Left lobe of liver (tissue), 2 donors: ENCODE measurements at regions not wholly inside any gene's neighbourhood (a gene's known extent, or its start where the extent isn't known, plus 50 kb on each side); places are given as distances from the start of the nearest gene placed in this dataset.
A peak's percentile ranks its signal among the peaks of the same experiment; 100 is the strongest.

Experiments used
- ATAC-seq: fragments of 200-7000 bp; cut with Tn5 transposase; one replicate; pipeline ENCODE4 v1.9.1; 2020; ENCODE audit warnings: mild to moderate bottlenecking, moderate library complexity
- DNase-seq: peaks from one replicate; pipeline ENCODE4 v3.0.0-alpha.2; 2020; ENCODE audit warnings: low spot score
- donor health status: DM: no; HTN: no; CAD: no; lungs with moderate emphysema.
- donor health status: DM: no; HTN: yes; CAD: no.

DNA sequence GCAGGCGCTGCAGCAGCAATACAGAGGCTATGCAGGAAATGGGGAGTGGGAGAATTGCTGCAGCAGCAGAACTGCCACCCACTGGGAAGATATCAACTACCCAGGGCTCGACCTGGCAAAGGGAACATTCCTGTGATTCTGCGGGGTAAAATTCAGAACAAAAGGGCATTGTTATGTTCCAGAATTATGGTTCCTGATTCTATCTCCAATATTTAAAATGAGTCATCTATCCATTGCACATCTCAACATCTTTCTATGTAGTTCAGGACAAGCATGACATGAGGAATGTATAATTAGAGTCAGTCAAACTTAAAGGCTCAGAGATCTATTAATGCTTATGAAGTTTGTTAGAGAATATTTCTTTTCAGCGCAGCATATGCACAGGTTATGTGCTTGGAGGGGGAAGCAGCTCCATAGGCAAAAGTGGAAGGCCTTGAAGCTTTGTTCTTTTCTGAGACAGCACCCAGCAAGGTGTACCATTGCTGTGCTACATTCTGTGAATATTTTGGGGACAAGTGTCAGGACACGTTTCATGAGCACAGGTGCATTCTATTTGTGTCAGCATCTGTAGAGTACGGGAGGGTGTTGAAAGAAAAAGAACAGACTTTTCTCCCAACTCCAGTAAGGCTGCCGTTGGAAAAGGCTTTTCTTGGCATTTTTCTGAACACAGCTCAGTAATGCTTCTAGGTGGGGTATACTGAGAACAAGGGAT lies 395.6 kb upstream of the MPDZ start:
- ATAC-seq (no peak), DNase-seq (no peak)

- no peak for ATAC-seq
- no peak for DNase-seq
Measured at GRCh38 chr9:13673348-13673747, 393.9 kb upstream of the MPDZ start.

GRCh38 chr9:13665418-13666066 lies 386.1 kb upstream of the MPDZ start:
- ATAC-seq (peak; percentile 80), DNase-seq (no peak)

- no peak for DNase-seq
- ATAC-seq = no peak
Measured at GRCh38 chr9:13661014-13661413, 381.5 kb upstream of the MPDZ start.

GRCh38 chr9:13651969-13652663 lies 372.6 kb upstream of the MPDZ start:
- ATAC-seq = no peak
- no peak for DNase-seq

DNA sequence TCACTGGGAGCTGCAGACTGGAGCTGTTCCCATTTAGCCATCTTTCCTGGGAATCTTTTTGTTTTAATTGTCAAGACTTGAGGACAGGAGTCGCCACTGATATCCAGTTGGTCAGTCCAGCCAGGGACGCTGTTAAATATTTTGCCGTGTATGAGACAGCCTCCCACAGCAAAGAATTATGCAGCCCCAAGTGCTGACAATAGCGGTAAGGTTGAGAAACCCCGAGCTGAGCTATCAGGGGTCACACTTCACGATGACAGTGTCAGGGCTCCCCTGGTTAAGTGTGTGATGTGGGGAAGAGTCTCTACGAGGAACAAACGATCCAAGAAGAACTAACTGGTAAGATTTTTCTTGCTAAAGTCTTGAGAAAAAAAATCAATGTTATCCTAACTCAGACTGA lies 372.0 kb upstream of the MPDZ start:
- ATAC-seq = no peak
- DNase-seq = no peak

GRCh38 chr9:13648676-13649075 lies 369.2 kb upstream of the MPDZ start:
- DNase-seq (no peak), ATAC-seq (no peak)

- no peak for DNase-seq
- no peak for ATAC-seq
Measured at GRCh38 chr9:13648068-13648467, 368.6 kb upstream of the MPDZ start.

DNA sequence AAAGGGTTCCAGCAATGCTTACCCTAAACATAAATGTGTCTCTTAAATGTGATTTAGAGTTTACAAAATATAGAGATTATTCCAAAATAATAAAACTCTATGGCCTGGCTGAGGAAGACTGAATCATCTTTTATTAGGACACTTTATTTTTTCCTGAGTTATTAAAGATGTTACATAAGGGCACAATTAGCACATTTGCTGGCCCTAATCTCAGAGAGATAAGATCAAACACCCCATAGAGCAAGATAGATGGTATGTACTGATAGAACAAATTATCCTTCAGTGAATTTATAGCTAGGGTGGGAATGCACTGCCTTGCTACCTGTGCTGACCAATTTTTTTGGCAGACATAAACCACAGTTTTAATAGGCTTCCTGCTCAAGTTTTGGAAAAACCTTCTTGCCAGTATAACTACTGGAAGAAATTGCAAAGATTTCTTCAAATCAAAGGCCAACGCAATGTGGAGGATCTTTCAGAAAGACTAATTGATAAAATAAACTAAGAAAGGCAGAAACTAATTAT lies 367.1 kb upstream of the MPDZ start:
- ATAC-seq = no peak
- DNase-seq = no peak

GRCh38 chr9:13645557-13645956 lies 366.1 kb upstream of the MPDZ start:
- ATAC-seq (no peak), DNase-seq (no peak)

- ATAC-seq = no peak
- no peak for DNase-seq
Measured at GRCh38 chr9:13644675-13645074, 365.2 kb upstream of the MPDZ start.

DNA sequence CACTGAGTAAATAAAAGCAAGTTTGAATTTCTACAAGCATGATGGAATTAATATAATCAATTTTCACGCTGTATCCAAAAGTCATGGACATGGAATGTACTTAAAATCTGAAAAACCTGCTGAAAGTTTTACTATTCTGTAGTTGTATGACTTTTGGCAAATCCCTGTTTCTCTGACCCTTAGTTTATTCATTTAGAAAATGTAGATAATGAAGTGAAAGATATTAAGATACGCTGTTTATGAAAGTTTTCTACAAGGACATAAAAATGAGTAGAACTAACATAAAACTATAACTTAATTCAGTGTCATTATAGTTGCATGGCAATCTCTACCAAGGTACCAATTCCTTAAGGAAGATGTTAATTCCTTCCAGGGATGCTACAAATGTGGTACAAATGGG lies 363.2 kb upstream of the MPDZ start:
- DNase-seq = no peak
- ATAC-seq = no peak

GRCh38 chr9:13629067-13629466 lies 349.6 kb upstream of the MPDZ start:
- DNase-seq = no peak
- no peak for ATAC-seq

- no peak for ATAC-seq
- DNase-seq = no peak
Measured at GRCh38 chr9:13628526-13628925, 349.0 kb upstream of the MPDZ start.

DNA sequence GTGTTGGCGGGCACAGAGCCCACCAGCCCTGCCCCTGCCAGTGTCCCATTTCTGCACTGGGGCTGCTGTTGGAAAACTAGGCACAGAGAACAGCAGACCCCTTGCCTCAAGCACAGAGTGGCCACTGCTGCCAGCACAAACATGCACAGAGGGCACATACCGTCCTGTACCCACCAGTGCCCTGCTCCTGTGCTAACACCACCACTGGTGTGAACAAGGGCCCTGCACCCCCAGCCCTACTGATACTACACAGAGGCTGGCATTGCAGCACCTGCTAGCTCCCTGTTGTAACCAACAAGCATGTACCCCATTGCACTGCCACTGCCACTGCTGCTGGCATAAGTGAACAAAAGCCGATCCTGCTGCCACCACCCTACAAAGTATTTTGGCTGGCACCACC lies 348.0 kb upstream of the MPDZ start:
- ATAC-seq (no peak), DNase-seq (no peak)

- DNase-seq = no peak
- ATAC-seq = no peak
Measured at GRCh38 chr9:13627071-13627470, 347.6 kb upstream of the MPDZ start.

DNA sequence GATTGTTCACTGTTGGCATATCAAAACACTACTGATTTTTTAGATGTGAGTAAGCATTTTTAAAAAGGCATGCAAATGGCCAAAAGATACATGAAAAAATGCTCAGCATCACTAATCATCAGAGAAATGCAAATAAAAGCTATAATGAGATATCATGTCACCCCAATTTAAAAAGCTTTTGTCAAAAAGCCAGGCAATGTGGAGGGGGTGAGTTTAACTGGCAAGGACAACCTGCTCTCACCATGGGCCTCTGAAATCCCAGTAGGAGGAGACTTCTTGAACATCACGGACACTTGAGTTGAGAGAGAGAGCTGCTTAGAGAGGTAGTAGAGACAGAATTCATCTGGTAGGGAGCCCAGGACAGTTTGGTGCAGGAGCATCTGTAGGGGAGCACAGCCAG lies 347.1 kb upstream of the MPDZ start:
- no peak for DNase-seq

GRCh38 chr9:13621872-13622564 lies 342.5 kb upstream of the MPDZ start:
- DNase-seq = no peak
- ATAC-seq = no peak

More for the DNA sequence above, 347.1 kb upstream of the MPDZ start:
- ATAC-seq = no peak

GRCh38 chr9:13616491-13617035 lies 337.1 kb upstream of the MPDZ start:
- no peak for ATAC-seq
- DNase-seq = no peak

- DNase-seq = no peak
- no peak for ATAC-seq
Measured at GRCh38 chr9:13615660-13616490, 336.4 kb upstream of the MPDZ start.
